ENCODE measurements at regions not wholly inside any gene's neighbourhood (a gene's known extent, or its start where the extent isn't known, plus 50 kb on each side); places are given as distances from the start of the nearest gene placed in this dataset.

DNA sequence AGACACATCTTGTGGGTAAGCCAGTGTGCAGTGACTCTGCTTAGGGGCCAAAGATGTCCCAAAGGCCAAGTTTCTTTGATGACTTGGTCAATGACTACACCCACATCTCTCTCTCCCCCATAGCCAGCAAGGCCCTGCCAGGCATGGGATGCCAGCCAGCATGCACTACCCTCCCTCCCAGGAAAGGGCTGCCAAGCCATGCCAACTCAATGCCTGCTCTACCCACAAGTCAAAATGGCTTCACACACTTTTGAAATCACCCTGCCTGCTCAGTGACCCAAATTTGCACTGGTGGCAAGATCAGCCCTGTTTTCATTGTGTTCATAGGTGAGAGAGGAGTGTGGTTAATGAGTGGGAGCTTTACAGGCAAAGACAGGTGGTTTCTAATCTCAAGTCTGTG lies 112.5 kb downstream of the MATN1 start:
- DNase-seq (ENCODE audit: low read depth in 3 of 3, low spot score in 1 of 3) = no peak

DNA sequence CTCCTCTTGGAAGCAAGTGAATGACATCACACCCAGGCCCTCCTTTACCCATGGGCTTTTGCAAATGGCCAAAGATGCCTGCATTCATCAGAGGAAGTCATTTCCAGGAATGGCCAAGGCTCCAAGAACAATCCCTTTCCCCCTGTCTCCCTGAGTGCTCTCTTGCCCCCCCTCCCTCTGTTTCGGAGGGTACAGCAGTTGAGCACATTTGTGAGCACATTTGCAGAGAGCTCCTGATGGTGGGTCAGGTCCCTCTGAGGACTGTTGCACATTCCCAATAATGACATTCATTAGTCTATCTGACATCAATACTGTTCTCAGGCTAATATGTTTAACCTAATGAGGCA lies 113.4 kb downstream of the MATN1 start:
- no peak for DNase-seq (ENCODE audit: low read depth in 3 of 3, low spot score in 1 of 3)

DNA sequence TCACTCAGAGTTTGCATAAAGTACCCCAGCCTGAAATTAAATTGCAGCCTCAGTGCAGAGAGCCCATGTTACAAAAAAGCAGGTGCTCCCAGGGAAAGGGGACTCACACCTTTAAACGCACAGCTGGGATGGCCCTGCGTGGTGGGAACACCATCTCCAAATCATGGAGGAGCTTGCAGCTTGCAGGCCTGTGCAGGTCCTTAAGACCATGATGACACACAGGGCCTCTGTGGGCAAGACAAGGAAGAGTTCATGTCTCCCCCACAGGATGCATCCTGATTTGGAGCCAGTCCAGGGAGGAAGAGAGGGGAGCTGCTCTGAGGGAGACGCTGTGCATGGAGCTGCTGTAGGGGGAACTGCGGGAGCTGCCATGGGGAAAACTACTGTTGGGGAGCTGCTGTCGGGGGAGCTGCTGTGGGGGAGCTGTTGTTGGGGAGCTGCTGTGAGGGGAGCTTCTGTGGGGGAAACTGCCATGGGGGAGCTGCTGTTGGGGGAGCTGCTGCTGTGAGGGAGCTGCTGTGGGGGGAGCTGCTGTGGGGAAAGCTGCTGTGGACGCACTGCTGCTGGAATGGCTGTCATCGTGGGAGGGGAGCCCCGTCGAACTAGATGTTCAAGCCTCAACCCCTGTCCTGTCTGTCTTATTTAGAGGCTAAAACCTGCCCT lies 113.9 kb downstream of the MATN1 start:
- no peak for DNase-seq (ENCODE audit: low read depth in 3 of 3, low spot score in 1 of 3)

DNA sequence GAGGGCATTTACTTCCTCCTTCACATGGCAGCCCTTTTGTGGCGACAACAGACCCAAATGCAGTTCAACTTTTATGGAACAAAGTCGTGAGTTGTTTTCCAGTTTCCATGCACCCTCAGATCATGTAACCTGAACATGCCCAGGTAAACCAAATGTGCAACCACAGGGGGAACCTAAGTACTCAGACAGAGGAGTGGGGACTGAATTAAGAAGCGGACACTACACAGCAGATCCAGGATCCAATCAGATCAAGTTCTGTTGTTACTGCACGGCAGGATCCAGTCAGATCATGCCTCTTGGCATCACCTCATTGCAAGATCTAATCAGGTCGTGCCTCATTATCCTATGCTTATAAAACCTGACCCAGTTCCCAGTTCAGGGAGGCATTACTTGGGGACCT lies 115.7 kb downstream of the MATN1 start:
- DNase-seq (ENCODE audit: low read depth in 3 of 3, low spot score in 1 of 3) = no peak

DNA sequence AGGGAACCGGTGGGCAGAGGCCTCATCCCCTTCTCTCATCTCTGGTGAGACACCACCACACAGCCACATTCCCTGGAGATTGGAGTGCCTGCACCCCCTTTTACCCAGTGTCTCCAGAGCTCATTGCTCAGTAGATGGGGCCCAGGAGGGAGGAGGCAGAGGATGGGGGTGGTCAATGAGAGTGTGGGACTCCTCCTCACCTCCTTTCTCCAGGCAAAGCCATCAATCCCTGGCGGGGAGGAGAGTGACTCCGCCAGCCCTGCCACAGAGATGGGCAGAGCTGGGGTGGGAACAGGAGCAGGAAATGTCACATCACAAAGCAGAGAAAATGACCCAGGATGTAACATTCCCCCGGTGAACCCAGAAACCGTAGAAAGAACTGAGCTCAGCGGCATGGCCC lies 117.2 kb downstream of the MATN1 start:
- no peak for DNase-seq (ENCODE audit: low read depth in 3 of 3, low spot score in 1 of 3)

DNA sequence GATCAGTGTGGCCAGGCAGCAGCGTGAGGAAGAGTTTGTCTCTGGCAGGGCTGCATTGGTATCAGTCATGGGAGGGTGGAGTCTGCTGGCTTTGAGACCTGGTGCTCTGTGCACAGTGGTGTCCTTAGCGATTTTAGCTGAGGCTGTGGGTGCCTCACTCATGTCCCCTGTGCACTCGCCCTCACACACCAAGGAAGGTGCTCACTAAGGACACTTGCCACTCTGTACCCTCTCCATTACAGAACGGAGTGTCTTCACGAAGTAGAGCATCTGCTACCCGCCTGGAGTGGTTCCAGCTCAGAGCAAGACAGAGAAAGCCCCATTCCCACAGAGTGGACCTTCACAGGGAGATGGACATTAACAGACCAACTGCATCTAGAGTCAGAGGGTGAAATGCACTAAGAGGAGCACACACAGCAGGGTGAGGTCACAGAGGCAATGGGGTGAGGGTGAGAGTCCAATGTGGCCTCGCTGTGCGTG lies 117.9 kb downstream of the MATN1 start:
- DNase-seq (ENCODE audit: low read depth in 3 of 3, low spot score in 1 of 3) = no peak

DNA sequence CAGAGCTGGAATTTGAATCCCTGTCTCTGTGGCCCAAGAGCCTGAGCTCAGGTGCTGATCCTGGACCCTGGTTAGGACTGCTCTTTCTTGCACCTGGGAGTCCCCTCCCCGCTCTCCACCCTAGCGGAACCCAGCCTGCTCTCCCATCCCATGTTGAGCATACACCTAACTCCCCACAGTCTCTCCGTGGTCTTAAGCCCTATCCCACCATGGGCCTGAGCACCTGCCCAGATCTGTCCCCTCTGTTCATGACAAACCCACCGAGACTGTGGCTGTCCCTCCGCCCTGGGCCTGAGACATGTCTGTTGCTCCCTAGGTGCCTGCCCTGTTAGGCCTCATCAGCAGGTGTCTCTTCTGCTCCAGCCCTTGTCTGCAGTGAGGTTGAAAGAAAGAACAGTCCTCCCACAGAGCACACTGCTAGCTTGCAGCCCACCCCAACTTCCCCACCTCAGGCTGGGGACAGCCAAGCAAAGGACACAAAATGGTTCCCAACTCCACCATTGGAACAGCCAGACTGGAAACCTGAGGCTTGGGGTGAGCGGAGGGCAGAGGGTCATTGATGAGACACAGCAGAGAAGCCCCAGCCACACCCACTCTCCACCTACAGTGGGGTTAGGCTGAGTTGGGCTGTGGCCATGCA lies 118.5 kb downstream of the MATN1 start:
- DNase-seq (ENCODE audit: low read depth in 3 of 3, low spot score in 1 of 3) = no peak

DNA sequence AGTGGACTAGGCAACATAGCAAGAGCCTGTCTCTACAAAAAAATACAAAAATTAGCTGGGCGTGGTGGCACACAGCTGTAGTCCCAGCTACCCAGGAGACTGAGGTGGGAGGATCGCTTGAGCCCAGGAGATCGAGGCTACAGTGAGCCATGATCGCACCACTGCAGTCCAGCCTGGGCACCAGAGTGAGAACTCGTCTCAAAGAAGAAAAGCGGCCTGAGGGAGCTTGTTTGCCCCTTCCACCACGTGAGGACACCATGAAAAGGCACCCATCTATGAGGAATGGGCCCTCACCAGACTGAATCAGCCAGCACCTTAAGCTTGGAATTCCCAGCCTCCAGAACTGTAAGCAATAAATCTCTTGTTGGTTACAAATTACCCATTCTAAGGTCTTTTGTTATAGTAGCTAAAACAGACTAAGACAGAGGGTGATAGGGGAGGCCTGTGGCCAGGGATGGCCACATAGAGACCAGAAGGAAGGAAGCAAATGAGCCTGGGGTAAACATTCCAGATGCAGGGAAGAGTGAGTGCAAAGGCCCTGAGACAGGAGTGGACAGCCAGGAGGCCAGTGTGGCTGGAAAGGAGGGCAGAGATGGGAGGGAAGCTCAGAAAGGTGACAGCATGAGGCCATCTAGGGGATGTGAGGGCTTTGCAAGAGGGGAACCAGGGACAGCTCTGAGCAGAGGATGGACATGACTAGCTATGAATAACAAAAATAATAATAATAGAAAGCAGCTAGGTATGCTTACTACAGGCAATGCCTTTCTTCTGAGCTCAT lies 120.1 kb downstream of the MATN1 start:
- DNase-seq (ENCODE audit: low read depth in 3 of 3, low spot score in 1 of 3) = no peak

DNA sequence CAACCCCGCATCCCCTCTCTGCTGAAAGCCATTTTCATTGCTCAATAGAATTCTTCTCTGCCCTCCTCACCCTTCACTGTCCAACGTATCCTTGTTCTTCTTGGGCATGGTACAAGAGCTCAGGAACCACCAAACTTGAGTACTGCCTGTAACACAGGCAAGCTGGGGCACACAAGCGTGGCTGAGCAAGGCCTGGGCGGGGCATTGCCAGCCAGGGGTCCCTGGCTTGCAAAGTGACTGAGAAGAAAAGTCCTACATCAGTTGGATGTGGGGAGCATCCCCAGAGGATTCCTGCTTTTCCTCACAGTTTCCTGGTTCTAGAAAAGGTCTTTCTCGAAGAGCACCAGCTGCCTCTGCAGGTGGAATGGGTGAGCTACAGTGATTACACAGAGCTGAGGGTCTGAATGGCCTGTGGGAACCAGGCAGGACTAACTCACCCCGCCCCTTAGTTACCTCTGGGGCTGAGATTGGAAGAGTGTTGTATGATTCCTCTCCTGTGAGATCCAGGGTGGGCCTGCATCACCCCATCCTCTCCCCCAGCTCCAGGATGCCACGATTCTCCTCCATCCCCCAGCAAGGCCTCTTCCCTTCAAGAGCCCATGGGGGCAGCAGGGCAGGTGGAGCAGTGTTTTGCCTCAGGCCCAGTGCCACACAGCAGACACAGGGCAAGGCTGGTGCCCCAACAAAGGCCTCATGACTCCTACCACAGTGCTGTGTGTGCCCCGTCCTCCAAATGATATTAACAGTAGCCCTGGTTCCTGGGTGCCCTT lies 121.9 kb downstream of the MATN1 start:
- DNase-seq (ENCODE audit: low read depth in 3 of 3, low spot score in 1 of 3) = no peak

DNA sequence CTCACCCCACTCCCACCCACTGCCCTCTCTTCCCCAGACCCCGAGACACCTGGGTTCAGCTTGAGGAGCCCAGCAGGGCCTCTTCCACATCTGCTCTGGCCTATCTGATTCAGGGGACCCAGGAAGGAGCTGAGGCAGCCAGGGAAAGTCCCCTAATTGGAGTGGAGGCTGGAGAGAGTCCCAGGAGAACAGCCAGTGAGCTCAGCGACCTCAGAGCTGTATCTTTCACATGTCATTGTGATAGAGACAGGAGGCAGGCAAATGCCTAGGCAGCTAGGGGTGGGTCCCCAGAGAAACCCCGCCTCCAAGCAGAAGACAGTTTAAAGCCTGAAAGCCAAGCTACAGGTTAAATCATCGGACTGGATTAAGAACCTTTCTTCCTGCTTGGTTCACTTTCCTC lies 122.7 kb downstream of the MATN1 start:
- no peak for DNase-seq (ENCODE audit: low read depth in 3 of 3, low spot score in 1 of 3)

DNA sequence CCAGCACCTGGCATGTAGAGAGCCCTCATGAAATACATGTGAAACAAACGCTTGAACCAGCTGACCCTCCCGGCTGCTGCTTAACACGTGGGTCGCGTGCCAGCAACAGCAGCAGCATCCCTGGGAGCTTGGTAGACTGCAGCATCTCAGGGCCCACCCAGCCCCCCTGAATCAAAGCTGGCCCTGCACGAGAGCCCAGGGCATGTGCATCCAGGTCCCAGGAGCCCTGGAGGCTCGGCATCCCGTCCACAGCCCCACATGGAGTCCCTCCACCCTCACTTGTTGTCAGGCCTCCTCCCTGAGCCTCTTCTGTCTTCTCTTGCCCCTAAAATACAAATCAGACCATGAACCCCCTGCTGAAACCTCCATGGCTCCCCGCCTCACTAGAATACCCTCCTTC lies 123.1 kb downstream of the MATN1 start:
- DNase-seq (ENCODE audit: low read depth in 3 of 3, low spot score in 1 of 3) = no peak

DNA sequence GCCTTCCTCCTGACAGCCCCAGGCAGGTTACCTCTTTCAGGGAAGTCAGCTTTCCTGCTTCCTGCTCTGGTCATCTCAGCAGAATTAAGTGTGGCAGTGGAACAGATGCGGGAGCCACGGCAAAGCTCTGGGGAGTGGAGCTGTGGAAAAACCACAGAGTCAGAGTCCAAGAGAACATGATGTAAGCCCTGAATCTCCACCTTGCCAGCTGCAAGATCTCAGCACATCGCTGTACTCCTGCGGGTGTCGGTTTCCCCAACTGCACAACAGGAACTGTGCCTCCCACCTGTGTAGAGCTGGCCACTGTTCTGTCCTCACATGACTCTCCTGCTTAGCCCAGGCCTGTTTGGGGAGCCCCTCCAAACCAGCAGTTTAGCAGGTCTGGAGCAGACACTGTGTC lies 123.7 kb downstream of the MATN1 start:
- no peak for DNase-seq (ENCODE audit: low read depth in 3 of 3, low spot score in 1 of 3)

DNA sequence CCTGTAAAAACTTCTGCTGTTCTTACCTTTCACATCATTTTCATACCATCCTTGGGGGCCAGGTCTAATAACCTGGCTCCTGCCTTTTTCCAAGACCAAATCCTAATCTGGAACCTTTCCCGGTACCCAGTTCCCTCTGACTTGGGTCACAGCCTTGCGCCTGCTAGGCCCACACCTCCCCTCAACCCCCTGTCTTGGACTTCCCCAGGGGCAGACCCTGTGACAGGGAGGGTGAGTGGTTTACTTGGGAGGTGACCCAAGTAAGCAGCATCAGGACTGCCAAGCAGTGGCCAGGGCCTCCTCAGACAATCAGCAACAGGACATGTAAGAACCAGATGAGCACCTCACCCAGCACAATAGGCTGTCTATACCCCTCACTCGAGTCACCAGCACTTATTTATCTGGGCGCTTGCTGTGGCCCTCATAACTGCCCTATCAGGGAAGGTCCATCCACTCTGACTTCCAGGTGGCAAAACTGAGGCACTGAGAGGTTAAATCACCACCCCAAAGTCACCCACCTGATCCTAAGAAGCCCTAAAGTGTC lies 124.7 kb downstream of the MATN1 start:
- DNase-seq (ENCODE audit: low read depth in 3 of 3, low spot score in 1 of 3) = no peak

DNA sequence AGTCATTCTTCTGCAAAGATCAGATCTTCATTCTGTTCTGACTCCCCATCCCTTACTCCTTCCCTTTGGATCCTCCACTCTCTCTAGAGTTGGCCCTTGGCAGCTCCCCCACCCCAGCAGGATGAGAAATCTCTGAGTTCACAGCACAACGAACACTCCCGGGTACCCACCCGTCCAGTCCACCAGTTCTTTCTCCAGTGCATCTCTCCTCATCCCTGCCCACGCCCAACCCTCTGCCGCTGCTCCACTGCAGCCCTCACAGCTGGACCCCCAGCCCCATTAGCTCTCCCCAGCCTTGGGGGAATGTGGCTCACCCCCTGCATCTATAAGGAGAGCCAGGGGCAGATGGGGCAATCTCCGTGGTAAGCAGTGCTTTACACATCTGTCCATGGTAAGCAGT lies 125.7 kb downstream of the MATN1 start:
- DNase-seq (ENCODE audit: low read depth in 3 of 3, low spot score in 1 of 3) = no peak

DNA sequence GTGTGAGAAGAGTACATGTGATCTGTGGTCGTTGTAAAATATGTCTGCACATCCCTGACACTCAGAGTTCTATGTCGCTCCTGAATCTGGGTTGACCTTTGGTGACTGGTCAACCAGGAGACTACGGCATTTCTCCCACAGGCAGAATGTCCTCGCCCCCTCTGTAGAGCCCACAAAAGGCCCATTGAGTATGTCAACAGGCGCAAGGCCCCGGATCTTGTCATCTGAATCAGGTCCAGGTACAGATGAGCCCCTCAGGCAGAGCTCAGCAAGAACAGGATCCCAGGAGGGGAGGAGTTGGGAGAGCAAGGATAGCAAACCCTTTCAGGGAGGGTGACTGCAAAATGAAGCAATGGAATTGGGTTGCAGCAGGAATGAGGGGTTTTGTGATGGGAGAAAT lies 126.5 kb downstream of the MATN1 start:
- no peak for DNase-seq (ENCODE audit: low read depth in 3 of 3, low spot score in 1 of 3)

DNA sequence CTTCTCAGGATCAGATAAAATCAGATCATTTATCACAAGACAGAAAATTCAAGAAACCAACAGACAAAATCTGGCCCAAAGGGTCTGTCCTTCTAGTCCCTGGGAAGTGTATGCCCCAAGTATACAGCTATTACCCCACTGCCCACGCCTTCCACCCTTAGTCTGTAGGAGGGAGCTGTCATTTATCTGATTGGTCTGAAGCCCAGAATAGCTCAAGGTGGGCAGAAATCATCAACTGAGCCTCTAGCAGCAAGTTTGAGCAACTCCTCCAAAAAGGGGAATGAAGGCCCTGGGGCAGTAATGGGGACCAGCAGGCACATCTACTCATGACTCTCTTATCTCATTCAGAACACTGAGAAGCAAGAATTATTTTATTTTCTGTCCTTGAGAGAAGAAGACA lies 126.9 kb downstream of the MATN1 start:
- no peak for DNase-seq (ENCODE audit: low read depth in 3 of 3, low spot score in 1 of 3)

DNA sequence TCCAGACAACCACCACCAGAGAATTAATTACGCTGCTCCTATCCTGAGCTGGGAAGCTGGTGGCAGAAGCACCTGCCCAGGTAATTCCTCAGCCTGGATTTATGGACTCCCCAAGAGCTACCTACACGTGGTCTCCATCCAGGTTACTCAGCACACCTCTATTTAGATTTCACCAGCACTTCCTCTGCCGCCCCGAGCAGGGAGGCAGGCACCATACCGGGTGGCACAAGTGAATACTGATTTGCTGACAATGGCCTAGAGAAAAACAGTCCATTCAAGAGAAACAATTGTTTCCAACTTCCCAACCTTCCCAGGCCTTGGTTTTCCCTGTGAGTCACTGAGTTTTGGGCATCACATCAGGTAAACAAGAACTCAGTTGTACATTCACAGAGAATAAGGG lies 134.3 kb downstream of the MATN1 start:
- DNase-seq (ENCODE audit: low read depth in 3 of 3, low spot score in 1 of 3) = no peak

DNA sequence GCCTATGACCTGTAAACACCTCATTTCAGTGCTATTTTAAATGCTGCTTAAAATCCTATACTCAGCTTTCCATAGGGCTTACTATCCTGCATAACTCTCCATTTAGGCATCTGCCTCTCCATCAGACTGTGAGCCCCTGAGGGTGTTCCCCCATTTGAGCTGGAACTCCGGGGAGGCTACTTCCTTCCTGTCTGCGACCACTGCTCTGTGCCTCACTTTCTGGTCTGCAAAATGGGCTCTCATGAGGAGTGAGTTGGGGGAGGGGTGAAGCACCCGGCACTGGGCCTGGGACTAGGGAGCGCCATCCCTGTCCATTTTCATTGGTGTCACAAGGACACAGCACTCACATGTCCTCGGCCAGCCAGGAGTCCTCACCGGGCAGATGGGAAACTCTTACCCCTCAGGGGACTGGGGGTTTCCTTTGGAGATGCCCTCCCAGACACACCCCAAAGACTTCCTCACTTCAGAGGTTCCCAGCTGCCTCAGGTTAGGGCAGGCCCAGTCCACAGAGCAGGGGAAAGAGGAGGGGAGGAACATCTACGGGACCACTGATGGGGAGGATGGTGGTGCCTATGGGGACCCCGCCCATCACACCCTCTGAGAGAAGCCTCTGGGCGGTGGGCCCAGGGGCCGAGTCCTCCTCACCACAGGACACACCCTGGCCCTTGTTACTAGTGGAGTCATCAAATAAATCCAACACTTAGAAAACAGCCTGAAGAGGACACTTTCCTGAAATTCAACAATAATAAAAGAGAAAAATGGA lies 134.9 kb downstream of the MATN1 start:
- no peak for DNase-seq (ENCODE audit: low read depth in 3 of 3, low spot score in 1 of 3)

DNA sequence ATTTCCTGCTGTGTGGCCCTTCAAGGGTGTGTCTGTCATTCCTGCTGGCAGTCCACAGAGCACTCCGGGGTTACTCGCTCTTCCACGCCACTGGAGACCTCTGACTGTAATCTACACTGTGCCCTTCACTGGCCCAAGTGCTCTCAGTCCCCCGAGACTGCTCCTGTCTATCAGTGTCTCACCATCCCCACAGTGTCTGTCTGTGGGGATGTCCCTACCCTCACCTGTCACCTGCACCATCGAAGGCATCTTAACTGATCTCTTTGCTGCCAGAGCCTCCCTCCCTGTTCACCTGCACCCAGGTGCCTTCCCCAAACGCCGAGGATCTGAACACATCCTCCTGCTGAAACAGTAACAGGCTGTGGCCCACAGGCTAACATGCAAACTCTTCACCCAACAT lies 136.7 kb downstream of the MATN1 start:
- no peak for DNase-seq (ENCODE audit: low read depth in 3 of 3, low spot score in 1 of 3)

DNA sequence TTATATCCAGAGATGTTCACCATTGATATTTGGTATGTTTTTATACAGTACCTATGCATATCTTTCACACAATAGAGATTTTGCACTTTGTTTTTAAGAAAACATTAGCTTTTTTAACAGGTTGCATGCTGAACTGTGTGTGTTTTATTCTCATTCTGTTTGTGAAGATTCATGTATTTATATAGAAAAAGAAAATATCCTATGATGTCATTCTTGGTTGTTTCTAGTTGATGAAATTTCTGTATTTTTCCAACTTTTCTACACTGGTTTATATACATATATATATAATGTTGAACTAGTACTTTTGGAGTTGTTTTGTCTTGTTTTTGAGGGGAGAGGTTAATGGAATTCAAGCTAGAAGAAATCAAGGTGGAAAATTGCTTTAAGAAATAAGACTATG lies 143.8 kb downstream of the MATN1 start:
- DNase-seq (ENCODE audit: low read depth in 3 of 3, low spot score in 1 of 3) = no peak

DNA sequence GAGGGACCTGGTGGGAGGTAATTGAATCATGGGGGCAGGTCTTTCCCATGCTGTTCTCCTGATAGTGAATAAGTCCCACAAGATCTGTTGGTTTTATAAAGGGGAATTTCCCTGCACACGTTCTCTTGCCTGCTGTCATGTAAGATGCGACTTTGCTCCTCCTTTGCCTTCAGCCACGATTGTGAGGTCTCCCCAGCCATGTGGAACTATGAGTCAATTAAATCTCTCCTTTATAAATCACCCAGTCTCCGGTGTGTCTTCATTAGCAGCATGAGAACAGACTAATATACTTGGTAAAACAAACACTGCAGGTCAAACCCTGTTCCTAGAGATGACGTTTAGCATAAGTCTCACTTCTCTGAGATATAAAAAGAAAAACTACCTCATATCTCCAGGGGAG lies 148.3 kb downstream of the MATN1 start:
- no peak for DNase-seq (ENCODE audit: low read depth in 3 of 3, low spot score in 1 of 3)
